Lower lobe of right lung (tissue), 2 donors: ENCODE measurements at regions not wholly inside any gene's neighbourhood (a gene's known extent, or its start where the extent isn't known, plus 50 kb on each side); places are given as distances from the start of the nearest gene placed in this dataset.

Source experiments
- ATAC-seq, 2 donors: fragments of 200-7000 bp; cut with Tn5 transposase; one replicate each; pipeline ENCODE4 v1.9.1; 2020 to 2022; ENCODE audit warnings: mild to moderate bottlenecking in 2 of 2, moderate library complexity in 2 of 2
- DNase-seq: peaks from one replicate; pipeline ENCODE4 v3.0.0-alpha.2; 2020
- H3K27ac ChIP-seq: fragments of 200-600 bp; one replicate; pipeline ENCODE4 v1.8.0; 2022
- H3K27me3 ChIP-seq: fragments of 200-600 bp; one replicate; pipeline ENCODE4 v1.8.0; 2022; ENCODE audit warnings: low read depth
- H3K36me3 ChIP-seq: fragments of 200-600 bp; one replicate; pipeline ENCODE4 v1.8.0; 2022; ENCODE audit warnings: mild to moderate bottlenecking
- H3K4me1 ChIP-seq: fragments of 200-600 bp; one replicate; pipeline ENCODE4 v1.8.0; 2022
- H3K4me3 ChIP-seq: fragments of 200-600 bp; one replicate; pipeline ENCODE4 v1.8.0; 2022; ENCODE audit warnings: mild to moderate bottlenecking
- H3K9me3 ChIP-seq: fragments of 200-600 bp; one replicate; pipeline ENCODE4 v1.8.0; 2022
- CTCF ChIP-seq: fragments of 200-600 bp; IDR thresholded peaks from one replicate; pipeline ENCODE4 v1.8.0; 2022; ENCODE audit warnings: antibody characterized with exemption, mild to moderate bottlenecking
- intact Hi-C: fragments of 100-400 bp; cut with DNase I; formaldehyde crosslinking; loops from one replicate; pipeline ENCODE4 v1.11.0; 2022
- donor health status: DM: no; HTN: yes; CAD: no; lungs with severe emphysema.

- no peaks in the 10 kb centered on the region for H3K36me3 ChIP-seq
- no peaks in the 10 kb centered on the region for H3K27me3 ChIP-seq
- intact Hi-C loops, result no loop called here
- H3K27ac ChIP-seq, result no peak overlapping the region
- TF ChIP-seq CTCF, result no peak
- no peak overlapping the region for H3K4me3 ChIP-seq
- DNase-seq (no peak), ATAC-seq (no peak)
- H3K9me3 ChIP-seq, result no peaks in the 10 kb centered on the region
- no peaks in the 10 kb centered on the region for H3K4me1 ChIP-seq
These were observed 1321.2 kb downstream of the NCAM2 start for GRCh38 chr21:22319435-22319834.

- H3K27ac ChIP-seq, result no peak overlapping the region
- ATAC-seq (no peak), DNase-seq (no peak)
- intact Hi-C loops, result no loop called here
- no peak overlapping the region for H3K4me3 ChIP-seq
- H3K36me3 ChIP-seq, result no peaks in the 10 kb centered on the region
- H3K4me1 ChIP-seq, result no peaks in the 10 kb centered on the region
- H3K9me3 ChIP-seq, result no peaks in the 10 kb centered on the region
- H3K27me3 ChIP-seq, result no peaks in the 10 kb centered on the region
- no peak for TF ChIP-seq CTCF
These were observed 1344.7 kb downstream of the NCAM2 start for GRCh38 chr21:22342889-22343288.

GRCh38 chr21:22343303-22343702, 1345.1 kb downstream of the NCAM2 start:
- DNase-seq, result no peak
- no peaks in the 10 kb centered on the region for H3K4me1 ChIP-seq
- no peak overlapping the region for H3K4me3 ChIP-seq
- no peak overlapping the region for H3K27ac ChIP-seq
- intact Hi-C loops, result no loop called here
- no peak for ATAC-seq
- TF ChIP-seq CTCF, result no peak
- H3K9me3 ChIP-seq, result no peaks in the 10 kb centered on the region
- H3K27me3 ChIP-seq, result no peaks in the 10 kb centered on the region
- no peaks in the 10 kb centered on the region for H3K36me3 ChIP-seq

- Histone ChIP-seq H3K27me3 (no peaks in the 10 kb centered on the region), H3K27ac (no peak overlapping the region), H3K9me3 (no peaks in the 10 kb centered on the region), H3K4me3 (no peak overlapping the region), H3K36me3 (no peaks in the 10 kb centered on the region), H3K4me1 (no peaks in the 10 kb centered on the region)
- ATAC-seq (no peak), DNase-seq (no peak)
- TF ChIP-seq CTCF, result no peak
- intact Hi-C loops, result no loop called here
These were observed 1345.5 kb downstream of the NCAM2 start for GRCh38 chr21:22343721-22344120.

GRCh38 chr21:22345624-22346023, 1347.4 kb downstream of the NCAM2 start:
- no peaks in the 10 kb centered on the region for H3K4me1 ChIP-seq
- intact Hi-C loops, result no loop called here
- no peak for TF ChIP-seq CTCF
- no peaks in the 10 kb centered on the region for H3K9me3 ChIP-seq
- no peaks in the 10 kb centered on the region for H3K27me3 ChIP-seq
- no peak overlapping the region for H3K4me3 ChIP-seq
- H3K36me3 ChIP-seq, result no peaks in the 10 kb centered on the region
- ATAC-seq (no peak), DNase-seq (no peak)
- H3K27ac ChIP-seq, result no peak overlapping the region

GRCh38 chr21:22346576-22346975, 1348.4 kb downstream of the NCAM2 start:
- Histone ChIP-seq H3K27ac (no peak overlapping the region), H3K36me3 (no peaks in the 10 kb centered on the region), H3K4me1 (no peaks in the 10 kb centered on the region), H3K27me3 (no peaks in the 10 kb centered on the region), H3K4me3 (no peak overlapping the region), H3K9me3 (no peaks in the 10 kb centered on the region)
- intact Hi-C loops, result no loop called here
- DNase-seq (no peak), ATAC-seq (no peak)
- no peak for TF ChIP-seq CTCF
